ENCODE measurements at regions not wholly inside any gene's neighbourhood (a gene's known extent, or its start where the extent isn't known, plus 50 kb on each side); places are given as distances from the start of the nearest gene placed in this dataset.
A peak's percentile ranks its signal among the peaks of the same experiment; 100 is the strongest.

DNA sequence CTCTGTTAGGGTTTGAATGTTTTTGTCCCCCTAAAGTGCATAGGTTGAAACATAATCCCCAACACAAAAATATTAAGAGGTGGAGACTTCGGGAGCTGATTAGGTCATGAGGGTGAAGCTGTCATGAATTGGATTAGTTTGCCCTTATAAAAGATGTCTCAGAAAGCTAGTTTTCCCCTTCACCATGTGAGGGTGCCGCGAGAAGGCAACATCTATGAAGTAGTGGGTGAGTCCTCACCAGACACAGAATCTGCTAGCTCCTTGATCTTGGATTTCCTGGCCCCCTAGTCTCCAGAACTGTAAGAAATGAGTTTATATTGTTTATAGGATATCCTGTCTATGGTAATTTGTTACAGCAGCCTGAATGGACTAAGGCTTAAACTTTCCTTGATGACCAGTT lies 301.5 kb upstream of the ATP2B1 start:
- ATAC-seq (ENCODE audit: low read depth in 2 of 2): no peak
- Histone ChIP-seq H3K9me3 (ENCODE audit: control insufficient read depth in 2 of 2, low read length in 2 of 2) (no peaks in the 10 kb centered on the region), H3K36me3 (ENCODE audit: control insufficient read depth, insufficient read depth, low read length) (no peaks in the 10 kb centered on the region), H3K4me1 (ENCODE audit: control insufficient read depth, insufficient read depth, low read length, poor library complexity, severe bottlenecking) (no peaks in the 10 kb centered on the region), H3K27ac (ENCODE audit: insufficient read depth, low read length, poor library complexity, severe bottlenecking) (no peak overlapping the region), H3K27me3 (ENCODE audit: control insufficient read depth, insufficient read depth, low read length) (no peaks in the 10 kb centered on the region), H3K4me3 (ENCODE audit: low read depth, low read length) (no peak overlapping the region)
- H3K4me1 Mint-ChIP-seq: peaks cover 0 to 8% (median 5%) of the 10 kb centered on the region in 4 donors
- no peak for DNase-seq
- H3K27ac Mint-ChIP-seq: no peak overlapping the region
- peaks cover 0 to 2% (median 0%) of the 10 kb centered on the region in 7 donors for H3K9me3 Mint-ChIP-seq
- peaks cover 8% of the 10 kb centered on the region for H3K27me3 Mint-ChIP-seq
- H3K4me3 Mint-ChIP-seq: no peak overlapping the region
- no peaks in the 10 kb centered on the region for H3K36me3 Mint-ChIP-seq

DNA sequence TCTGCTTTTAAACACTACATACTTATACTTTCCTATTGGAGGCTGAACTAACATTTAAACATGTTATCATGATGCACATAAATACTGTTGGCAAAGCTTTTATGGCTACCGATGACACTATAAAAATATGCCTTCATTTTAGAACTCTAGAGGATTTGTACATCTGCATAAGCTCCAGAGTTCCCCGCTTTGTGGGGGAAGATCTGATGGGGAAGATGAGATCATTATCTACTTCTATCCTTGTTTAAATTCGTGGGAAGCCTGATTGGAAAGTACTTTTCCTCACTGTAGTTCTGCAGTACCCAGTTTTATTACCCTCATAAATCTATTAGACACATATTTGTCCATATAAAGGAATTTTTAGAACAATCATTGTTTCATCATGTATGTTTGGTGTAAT lies 299.6 kb upstream of the ATP2B1 start:
- no peaks in the 10 kb centered on the region for H3K27me3 ChIP-seq (ENCODE audit: control insufficient read depth, insufficient read depth, low read length)
- H3K4me3 Mint-ChIP-seq: no peak overlapping the region
- peaks cover 0 to 2% (median 0%) of the 10 kb centered on the region in 7 donors for H3K9me3 Mint-ChIP-seq
- no peaks in the 10 kb centered on the region for H3K36me3 Mint-ChIP-seq
- ATAC-seq (ENCODE audit: low read depth in 2 of 2) (no peak), DNase-seq (no peak)
- peaks cover 0 to 9% (median 3%) of the 10 kb centered on the region in 4 donors for H3K4me1 Mint-ChIP-seq
- H3K27me3 Mint-ChIP-seq: peaks cover 8% of the 10 kb centered on the region
- no peaks in the 10 kb centered on the region for H3K36me3 ChIP-seq (ENCODE audit: control insufficient read depth, insufficient read depth, low read length)
- H3K27ac ChIP-seq (ENCODE audit: insufficient read depth, low read length, poor library complexity, severe bottlenecking): no peak overlapping the region
- no peak overlapping the region for H3K27ac Mint-ChIP-seq
- H3K9me3 ChIP-seq (ENCODE audit: control insufficient read depth in 2 of 2, low read length in 2 of 2): no peaks in the 10 kb centered on the region
- no peak overlapping the region for H3K4me3 ChIP-seq (ENCODE audit: low read depth, low read length)
- no peaks in the 10 kb centered on the region for H3K4me1 ChIP-seq (ENCODE audit: control insufficient read depth, insufficient read depth, low read length, poor library complexity, severe bottlenecking)

DNA sequence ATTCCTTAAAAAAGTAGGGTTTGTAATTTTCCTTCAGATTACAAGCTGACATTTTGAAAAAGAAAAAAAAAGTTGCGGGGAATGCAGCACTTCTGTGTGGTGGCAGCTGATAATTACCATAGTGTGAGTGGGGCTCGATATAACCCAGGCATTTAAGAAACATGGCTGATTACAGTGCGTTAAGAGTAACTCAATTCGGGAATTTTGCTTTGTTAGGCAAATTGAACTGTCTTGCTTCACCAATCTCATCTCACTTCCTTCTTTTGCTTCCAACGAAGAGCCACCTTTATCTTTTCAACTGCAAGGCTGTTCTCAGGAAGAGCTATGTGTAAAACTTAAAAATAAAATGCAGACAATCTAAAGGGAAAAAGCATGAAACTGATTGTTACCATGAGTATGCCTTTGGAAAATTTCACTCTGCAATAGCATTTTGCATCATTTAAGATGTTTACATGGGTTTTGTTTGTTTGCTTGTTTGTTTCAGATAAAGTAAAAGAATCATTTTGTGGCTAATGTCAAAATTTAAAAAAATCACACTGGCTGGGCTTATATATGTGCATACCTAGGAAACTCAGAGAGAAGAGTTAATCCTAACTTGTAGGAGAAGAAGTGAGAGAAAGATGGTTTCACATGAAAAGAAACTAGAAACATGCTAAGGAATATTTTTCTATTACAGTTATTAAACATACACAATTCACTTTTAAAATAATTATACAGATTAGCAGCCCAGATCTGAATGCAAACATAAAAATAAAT lies 295.9 kb upstream of the ATP2B1 start:
- Histone ChIP-seq H3K9me3 (ENCODE audit: control insufficient read depth in 2 of 2, low read length in 2 of 2) (no peaks in the 10 kb centered on the region), H3K36me3 (ENCODE audit: control insufficient read depth, insufficient read depth, low read length) (no peaks in the 10 kb centered on the region), H3K4me1 (ENCODE audit: control insufficient read depth, insufficient read depth, low read length, poor library complexity, severe bottlenecking) (no peaks in the 10 kb centered on the region), H3K27me3 (ENCODE audit: control insufficient read depth, insufficient read depth, low read length) (no peaks in the 10 kb centered on the region), H3K27ac (ENCODE audit: insufficient read depth, low read length, poor library complexity, severe bottlenecking) (no peak overlapping the region), H3K4me3 (ENCODE audit: low read depth, low read length) (no peak overlapping the region)
- no peak overlapping the region for H3K4me3 Mint-ChIP-seq
- peak overlapping the region in 1 of 3 donors; percentile 53 for H3K27ac Mint-ChIP-seq
- no peak for DNase-seq
- H3K4me1 Mint-ChIP-seq: peaks cover 0 to 5% (median 0%) of the 10 kb centered on the region in 4 donors
- no peaks in the 10 kb centered on the region for H3K36me3 Mint-ChIP-seq
- ATAC-seq (ENCODE audit: low read depth in 2 of 2): no peak
- peaks cover 4% of the 10 kb centered on the region for H3K27me3 Mint-ChIP-seq
- H3K9me3 Mint-ChIP-seq: no peaks in the 10 kb centered on the region

DNA sequence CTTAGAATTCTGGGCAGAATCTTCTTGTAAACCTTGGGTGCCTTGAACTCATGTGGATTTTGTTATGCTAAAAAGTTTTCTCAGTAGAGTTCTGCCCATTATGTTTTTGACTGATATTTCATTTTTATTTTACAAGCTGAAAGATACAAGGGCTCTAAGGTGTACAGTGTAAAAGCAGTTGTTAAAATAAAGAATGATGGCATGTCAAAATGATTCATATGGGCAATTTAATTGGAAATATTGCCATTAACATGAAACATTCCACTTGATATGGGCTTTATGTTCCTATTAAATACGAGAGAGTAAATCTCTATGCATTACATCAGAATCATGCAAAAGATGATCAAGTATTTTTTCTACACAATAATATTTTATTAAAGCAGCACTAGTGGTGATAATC lies 295.1 kb upstream of the ATP2B1 start:
- Mint-ChIP-seq H3K36me3 (no peaks in the 10 kb centered on the region), H3K9me3 (peaks cover 0 to 1% (median 0%) of the 10 kb centered on the region in 7 donors), H3K4me1 (peaks cover 0 to 5% (median 0%) of the 10 kb centered on the region in 4 donors), H3K4me3 (no peak overlapping the region), H3K27me3 (peaks cover 4% of the 10 kb centered on the region), H3K27ac (no peak overlapping the region)
- Histone ChIP-seq H3K9me3 (ENCODE audit: control insufficient read depth in 2 of 2, low read length in 2 of 2) (no peaks in the 10 kb centered on the region), H3K4me3 (ENCODE audit: low read depth, low read length) (no peak overlapping the region), H3K36me3 (ENCODE audit: control insufficient read depth, insufficient read depth, low read length) (no peaks in the 10 kb centered on the region), H3K4me1 (ENCODE audit: control insufficient read depth, insufficient read depth, low read length, poor library complexity, severe bottlenecking) (no peaks in the 10 kb centered on the region), H3K27ac (ENCODE audit: insufficient read depth, low read length, poor library complexity, severe bottlenecking) (no peak overlapping the region), H3K27me3 (ENCODE audit: control insufficient read depth, insufficient read depth, low read length) (no peaks in the 10 kb centered on the region)
- ATAC-seq (ENCODE audit: low read depth in 2 of 2) (no peak), DNase-seq (no peak)

DNA sequence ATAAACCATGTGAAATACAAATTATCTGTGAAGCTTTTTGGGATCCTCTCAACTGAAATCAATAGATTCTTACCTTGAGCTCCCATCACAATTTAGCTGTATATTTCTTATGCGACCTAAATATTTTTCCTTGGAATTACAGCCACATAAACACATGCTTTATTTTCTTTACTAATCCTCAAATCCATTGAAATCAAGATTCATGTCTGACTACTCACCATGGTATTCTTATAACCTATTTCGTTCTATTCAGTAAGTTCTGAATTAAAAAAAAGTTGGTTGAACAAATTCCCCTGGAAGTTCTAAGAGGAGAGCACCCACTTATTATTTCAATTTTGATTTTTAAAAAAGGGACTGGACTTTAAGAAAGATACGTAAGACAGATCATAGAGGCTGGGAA lies 292.1 kb upstream of the ATP2B1 start:
- Histone ChIP-seq H3K36me3 (ENCODE audit: control insufficient read depth, insufficient read depth, low read length) (no peaks in the 10 kb centered on the region), H3K4me3 (ENCODE audit: low read depth, low read length) (no peak overlapping the region), H3K27ac (ENCODE audit: insufficient read depth, low read length, poor library complexity, severe bottlenecking) (no peak overlapping the region), H3K9me3 (ENCODE audit: control insufficient read depth in 2 of 2, low read length in 2 of 2) (no peaks in the 10 kb centered on the region), H3K4me1 (ENCODE audit: control insufficient read depth, insufficient read depth, low read length, poor library complexity, severe bottlenecking) (no peaks in the 10 kb centered on the region), H3K27me3 (ENCODE audit: control insufficient read depth, insufficient read depth, low read length) (no peaks in the 10 kb centered on the region)
- ATAC-seq (ENCODE audit: low read depth in 2 of 2): no peak
- no peaks in the 10 kb centered on the region for H3K36me3 Mint-ChIP-seq
- no peak for DNase-seq
- H3K9me3 Mint-ChIP-seq: peaks cover 0 to 1% (median 0%) of the 10 kb centered on the region in 7 donors
- H3K27me3 Mint-ChIP-seq: no peaks in the 10 kb centered on the region
- H3K4me3 Mint-ChIP-seq: no peak overlapping the region
- H3K4me1 Mint-ChIP-seq: peaks cover 0 to 7% (median 4%) of the 10 kb centered on the region in 4 donors
- no peak overlapping the region for H3K27ac Mint-ChIP-seq

DNA sequence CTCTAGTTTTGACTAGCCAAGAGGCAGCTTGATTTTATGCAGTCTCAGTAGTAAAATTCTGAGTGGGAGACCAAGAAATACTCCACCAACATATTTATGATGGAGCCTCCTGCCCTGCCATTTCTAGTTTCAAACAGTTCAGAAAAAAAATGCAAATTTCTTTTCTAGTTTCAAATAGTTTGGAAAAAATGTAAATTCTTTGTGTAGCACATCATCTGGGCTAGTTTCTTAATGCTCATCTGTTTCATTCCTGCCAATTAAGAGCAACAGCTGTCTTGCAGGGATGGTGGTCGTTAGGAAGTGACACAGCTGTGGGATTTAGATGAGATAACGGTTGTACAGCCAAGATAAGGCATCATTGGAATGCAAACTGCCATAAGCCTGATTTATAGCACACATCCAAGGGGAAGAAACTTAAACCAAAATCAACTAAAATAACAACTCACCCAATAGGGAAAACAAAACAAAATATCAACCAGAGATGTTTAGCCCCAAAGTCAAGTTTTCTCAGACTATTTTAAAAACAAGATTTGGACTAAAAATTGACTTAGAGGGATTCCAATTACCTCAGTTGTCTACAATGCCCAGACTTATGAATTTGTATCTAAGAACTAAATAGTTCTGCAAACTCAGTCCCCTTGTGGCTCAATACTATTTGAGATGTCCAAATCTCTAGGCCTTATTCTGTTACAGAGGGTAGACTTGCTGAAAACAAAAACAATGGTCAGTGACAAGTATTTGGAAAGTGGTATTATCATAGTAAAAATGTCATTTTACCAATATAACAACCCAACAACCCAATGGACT lies 291.3 kb upstream of the ATP2B1 start:
- no peak overlapping the region for H3K27ac Mint-ChIP-seq
- Histone ChIP-seq H3K27me3 (ENCODE audit: control insufficient read depth, insufficient read depth, low read length) (no peaks in the 10 kb centered on the region), H3K4me1 (ENCODE audit: control insufficient read depth, insufficient read depth, low read length, poor library complexity, severe bottlenecking) (no peaks in the 10 kb centered on the region), H3K36me3 (ENCODE audit: control insufficient read depth, insufficient read depth, low read length) (no peaks in the 10 kb centered on the region), H3K4me3 (ENCODE audit: low read depth, low read length) (no peak overlapping the region), H3K27ac (ENCODE audit: insufficient read depth, low read length, poor library complexity, severe bottlenecking) (no peak overlapping the region), H3K9me3 (ENCODE audit: control insufficient read depth in 2 of 2, low read length in 2 of 2) (no peaks in the 10 kb centered on the region)
- no peak overlapping the region for H3K4me3 Mint-ChIP-seq
- peaks cover 0 to 1% (median 0%) of the 10 kb centered on the region in 7 donors for H3K9me3 Mint-ChIP-seq
- no peaks in the 10 kb centered on the region for H3K36me3 Mint-ChIP-seq
- peaks cover 6 to 14% (median 11%) of the 10 kb centered on the region in 4 donors for H3K4me1 Mint-ChIP-seq
- no peak for DNase-seq
- ATAC-seq (ENCODE audit: low read depth in 2 of 2): no peak
- H3K27me3 Mint-ChIP-seq: no peaks in the 10 kb centered on the region

DNA sequence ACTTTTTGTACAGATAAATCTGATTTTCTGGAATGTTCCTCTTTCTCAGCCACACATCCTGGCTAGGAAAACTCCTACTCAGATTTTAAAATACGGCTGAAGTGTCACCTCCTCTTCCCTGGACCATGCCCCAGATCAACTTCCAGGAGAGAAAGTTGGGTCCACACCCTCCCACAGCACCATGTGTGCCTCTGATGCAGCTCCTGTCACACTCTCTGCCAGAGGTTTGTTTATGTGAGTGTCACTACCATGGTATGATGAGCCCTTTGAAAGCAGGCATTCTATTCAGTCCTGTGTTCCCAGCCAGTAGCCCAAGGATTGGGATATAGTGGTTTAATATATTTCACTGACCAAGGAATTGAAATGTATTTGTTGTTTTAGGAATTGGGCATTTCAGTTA lies 287.2 kb upstream of the ATP2B1 start:
- H3K36me3 Mint-ChIP-seq: no peaks in the 10 kb centered on the region

More for the DNA sequence above, 287.2 kb upstream of the ATP2B1 start:
- no peaks in the 10 kb centered on the region for H3K27me3 Mint-ChIP-seq
- ATAC-seq (ENCODE audit: low read depth in 2 of 2): no peak
- no peak for DNase-seq
- H3K27ac Mint-ChIP-seq: peak overlapping the region; percentile 15 to 37 (median 16)
- peaks cover 20% of the 10 kb centered on the region for H3K4me1 ChIP-seq (ENCODE audit: control insufficient read depth, insufficient read depth, low read length, poor library complexity, severe bottlenecking)
- no peaks in the 10 kb centered on the region for H3K36me3 ChIP-seq (ENCODE audit: control insufficient read depth, insufficient read depth, low read length)
- no peak overlapping the region for H3K4me3 Mint-ChIP-seq
- no peaks in the 10 kb centered on the region for H3K27me3 ChIP-seq (ENCODE audit: control insufficient read depth, insufficient read depth, low read length)
- peak overlapping the region; percentile 18 for H3K27ac ChIP-seq (ENCODE audit: insufficient read depth, low read length, poor library complexity, severe bottlenecking)
- peaks cover 0 to 1% (median 0%) of the 10 kb centered on the region in 7 donors for H3K9me3 Mint-ChIP-seq
- H3K9me3 ChIP-seq (ENCODE audit: control insufficient read depth in 2 of 2, low read length in 2 of 2): no peaks in the 10 kb centered on the region
- peaks cover 28 to 44% (median 34%) of the 10 kb centered on the region in 4 donors for H3K4me1 Mint-ChIP-seq
- H3K4me3 ChIP-seq (ENCODE audit: low read depth, low read length): peak overlapping the region; percentile 22

Measured in CD4-positive, CD25-positive, alpha-beta regulatory T cell (primary cell).